Panc1 (cell line): ENCODE measurements at regions not wholly inside any gene's neighbourhood (a gene's known extent, or its start where the extent isn't known, plus 50 kb on each side); places are given as distances from the start of the nearest gene placed in this dataset.
"Not testable (repeated sequence)": the region's sequence is repeated elsewhere in the genome, so short reads cannot be mapped to it uniquely, and the experiment has no call there.

Experiments used
- REST ChIP-seq, 2 experiments: IDR thresholded peaks; 2 replicates each; pipeline ENCODE4 v1.6.1; 2011 to 2012; ENCODE audit warnings: low read depth in 2 of 2, control low read depth in 1 of 2, low read length in 1 of 2, mild to moderate bottlenecking in 1 of 2, moderate library complexity in 1 of 2; ENCODE audit not compliant: insufficient read depth in 1 of 2
- TF ChIP-seq, protein P1 (sequence below): fragments of 450-650 bp; IDR thresholded peaks from 2 replicates; pipeline ENCODE4 v1.5.1; 2017; ENCODE audit warnings: mild to moderate bottlenecking

DNA sequence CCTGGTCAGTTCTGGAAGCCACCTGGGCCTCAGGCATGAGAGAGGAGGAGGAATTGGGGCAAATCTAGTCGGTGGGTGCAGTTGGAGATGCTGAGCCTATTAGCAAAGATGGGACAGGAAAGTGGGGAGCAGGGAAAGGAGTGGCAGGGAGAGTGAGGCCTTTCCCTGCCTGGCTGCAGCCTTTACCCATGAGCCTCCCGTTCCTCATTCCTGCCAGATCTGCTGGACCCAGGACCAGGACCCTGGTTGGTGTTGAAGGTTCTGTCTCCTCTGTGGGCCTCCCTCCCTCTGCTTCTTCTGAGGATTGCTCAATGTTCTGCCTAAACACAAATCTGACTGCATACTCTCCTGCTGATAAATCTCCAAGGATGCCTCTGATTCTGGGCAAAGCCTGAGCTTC lies 64.4 kb upstream of the ZNF337 start:
- TF ChIP-seq, protein P1, sequence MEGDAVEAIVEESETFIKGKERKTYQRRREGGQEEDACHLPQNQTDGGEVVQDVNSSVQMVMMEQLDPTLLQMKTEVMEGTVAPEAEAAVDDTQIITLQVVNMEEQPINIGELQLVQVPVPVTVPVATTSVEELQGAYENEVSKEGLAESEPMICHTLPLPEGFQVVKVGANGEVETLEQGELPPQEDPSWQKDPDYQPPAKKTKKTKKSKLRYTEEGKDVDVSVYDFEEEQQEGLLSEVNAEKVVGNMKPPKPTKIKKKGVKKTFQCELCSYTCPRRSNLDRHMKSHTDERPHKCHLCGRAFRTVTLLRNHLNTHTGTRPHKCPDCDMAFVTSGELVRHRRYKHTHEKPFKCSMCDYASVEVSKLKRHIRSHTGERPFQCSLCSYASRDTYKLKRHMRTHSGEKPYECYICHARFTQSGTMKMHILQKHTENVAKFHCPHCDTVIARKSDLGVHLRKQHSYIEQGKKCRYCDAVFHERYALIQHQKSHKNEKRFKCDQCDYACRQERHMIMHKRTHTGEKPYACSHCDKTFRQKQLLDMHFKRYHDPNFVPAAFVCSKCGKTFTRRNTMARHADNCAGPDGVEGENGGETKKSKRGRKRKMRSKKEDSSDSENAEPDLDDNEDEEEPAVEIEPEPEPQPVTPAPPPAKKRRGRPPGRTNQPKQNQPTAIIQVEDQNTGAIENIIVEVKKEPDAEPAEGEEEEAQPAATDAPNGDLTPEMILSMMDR: not testable (repeated sequence)
- TF ChIP-seq REST (IDR thresholded peaks at IDR 0.05; ENCODE audit: insufficient read depth in 1 of 2, low read depth in 2 of 2, low read length in 1 of 2): not testable (repeated sequence)
